Heart right ventricle (tissue), 16 donors: ENCODE measurements at regions not wholly inside any gene's neighbourhood (a gene's known extent, or its start where the extent isn't known, plus 50 kb on each side); places are given as distances from the start of the nearest gene placed in this dataset.

Experiments used
- ATAC-seq, 8 donors: fragments of 200-7000 bp; cut with Tn5 transposase; one replicate each; pipeline ENCODE4 v1.9.1; 2020; ENCODE audit warnings: mild to moderate bottlenecking in 8 of 8, moderate library complexity in 8 of 8, moderate number of reproducible peaks in 1 of 8
- DNase-seq, 2 donors: peaks; one replicate each; pipeline ENCODE4 v3.0.0-alpha.2; 2020
- H3K27ac ChIP-seq, 10 donors: fragments of 200-600 bp; sonication (generic) in 2 of 10; one replicate each; pipeline versions ENCODE4 v1.5.0 to v1.8.0; 2020 to 2022; ENCODE audit warnings: mild to moderate bottlenecking in 3 of 10
- H3K27me3 ChIP-seq, 7 donors: fragments of 200-600 bp; one replicate each; pipeline ENCODE4 v1.8.0; 2021 to 2022; ENCODE audit warnings: mild to moderate bottlenecking in 2 of 7
- H3K36me3 ChIP-seq, 9 donors: fragments of 200-600 bp; sonication (generic) in 1 of 9; one replicate each; pipeline versions ENCODE4 v1.5.0 to v1.8.0; 2020 to 2022; ENCODE audit warnings: mild to moderate bottlenecking in 2 of 9
- H3K4me1 ChIP-seq, 9 donors: fragments of 200-600 bp; sonication (generic) in 1 of 9; one replicate each; pipeline versions ENCODE4 v1.5.0 to v1.8.0; 2020 to 2022; ENCODE audit warnings: mild to moderate bottlenecking in 4 of 9
- H3K4me3 ChIP-seq, 10 donors: fragments of 200-600 bp; sonication (generic) in 2 of 10; one replicate each; pipeline versions ENCODE4 v1.5.0 to v1.8.0; 2020 to 2022; ENCODE audit warnings: mild to moderate bottlenecking in 7 of 10, moderate library complexity in 2 of 10
- H3K9me3 ChIP-seq, 11 donors: fragments of 200-600 bp in 10 of 11; sonication (generic) in 2 of 11; one replicate each; pipeline versions ENCODE4 v1.5.0 to v1.8.0; 2013 to 2022; ENCODE audit warnings: mild to moderate bottlenecking in 2 of 11, control low read depth in 1 of 11, moderate library complexity in 1 of 11
- CTCF ChIP-seq, 9 donors: fragments of 200-600 bp; sonication (generic) in 2 of 9; IDR thresholded peaks; one replicate each; pipeline versions ENCODE4 v1.5.0 to v1.8.0; 2021 to 2022; ENCODE audit warnings: antibody characterized with exemption in 9 of 9, mild to moderate bottlenecking in 5 of 9, moderate library complexity in 1 of 9
- WGBS, 2 donors: extraction: QIAGEN DNeasy Blood & Tissue Kit; methylation state at CpG; one replicate each; pipeline ENCODE4 v1.1.7; 2013; ENCODE audit warnings: inconsistent platforms in 1 of 2; 5-methylcytosine and 5-hydroxymethylcytosine counted together
- intact Hi-C, 10 donors: fragments of 100-400 bp; cut with DNase I; formaldehyde crosslinking; loops; one replicate each; pipeline versions ENCODE4 v1.11.1 to v1.14.2; 2022
- donor health status: Arrhythmogenic right ventricular cardiomyopathy.
- donor health status: ischemic (EF 13 %, LVEDD 7.1; RV severe dilation, severe dysfunction).
- donor health status: healthy with polysubstance abuse.
- donor health status: DM: no; HTN: yes; CAD: no.
- donor health status: DM: no; HTN: no; CAD: no.
- donor health status: ischemic (EF 25% LVEDD 6.9; RV normal size, moderate dysfunction).
- donor health status: ischemic (EF 25% LVEDD 5.7; RV mildly dilated, moderate dysfunction).
- donor health status: healthy.
- donor health status: DM: yes; HTN: yes; CAD: no.
- donor health status: Ischemic cardiomyopathy.
- donor health status: ischemic (EF 35%, LVEDD 5.7; RV mildly dilated, moderate dysfunction).
- donor health status: nonischemic (EF 11% LVEDD 7.7; RV severe dilation, severe dysfunction).
- donor health status: DM: yes; HTN: yes; CAD: no.
- donor health status: PGD.
- donor health status: ischemic (EF 29% LVEDD 5.4; RV normal size, mild dysfunction).
- donor health status: nonischemic (EF 23%, LVEDD 6.1; RV moderate dilation, normal function).

GRCh38 chr7:83306502-83306901, 143.8 kb upstream of the PCLO start:
- 0% methylated on average over 1 of the region's 1 CpG for WGBS, 2 donors
- H3K4me3 ChIP-seq: no peak overlapping the region
- no peaks in the 10 kb centered on the region for H3K4me1 ChIP-seq
- H3K9me3 ChIP-seq: no peaks in the 10 kb centered on the region
- H3K36me3 ChIP-seq: no peaks in the 10 kb centered on the region
- no peak for DNase-seq
- no peak for ATAC-seq
- TF ChIP-seq CTCF (IDR thresholded peaks at IDR 0.05): no peak
- intact Hi-C loops: no loop called here
- no peak overlapping the region for H3K27ac ChIP-seq
- H3K27me3 ChIP-seq: no peaks in the 10 kb centered on the region

GRCh38 chr7:83305027-83305426, 142.3 kb upstream of the PCLO start:
- no peaks in the 10 kb centered on the region for H3K4me1 ChIP-seq
- intact Hi-C loops: no loop called here
- H3K27me3 ChIP-seq: no peaks in the 10 kb centered on the region
- H3K4me3 ChIP-seq: no peak overlapping the region
- no peaks in the 10 kb centered on the region for H3K36me3 ChIP-seq
- no peak for TF ChIP-seq CTCF (IDR thresholded peaks at IDR 0.05)
- no peak for DNase-seq
- ATAC-seq: no peak
- 94 to 96% methylated on average over 5 of the region's 5 CpGs for WGBS, 2 donors
- no peak overlapping the region for H3K27ac ChIP-seq
- no peaks in the 10 kb centered on the region for H3K9me3 ChIP-seq

GRCh38 chr7:83301416-83301815, 138.7 kb upstream of the PCLO start:
- DNase-seq (no peak), ATAC-seq (no peak)
- Histone ChIP-seq H3K4me1 (no peaks in the 10 kb centered on the region), H3K27ac (no peak overlapping the region), H3K36me3 (no peaks in the 10 kb centered on the region), H3K27me3 (no peaks in the 10 kb centered on the region), H3K9me3 (no peaks in the 10 kb centered on the region), H3K4me3 (no peak overlapping the region)
- TF ChIP-seq CTCF (IDR thresholded peaks at IDR 0.05): no peak
- WGBS, 2 donors: 64 to 75% methylated on average over 1 of the region's 1 CpG
- intact Hi-C loops: no loop called here

GRCh38 chr7:83290211-83290610, 127.5 kb upstream of the PCLO start:
- no peak overlapping the region for H3K27ac ChIP-seq
- ATAC-seq (no peak), DNase-seq (no peak)
- no peak overlapping the region for H3K4me3 ChIP-seq
- H3K27me3 ChIP-seq: no peaks in the 10 kb centered on the region
- intact Hi-C loops: no loop called here
- no peaks in the 10 kb centered on the region for H3K36me3 ChIP-seq
- WGBS, 2 donors: 89 to 93% methylated on average over 4 of the region's 4 CpGs
- no peak for TF ChIP-seq CTCF (IDR thresholded peaks at IDR 0.05)
- H3K4me1 ChIP-seq: no peaks in the 10 kb centered on the region
- H3K9me3 ChIP-seq: no peaks in the 10 kb centered on the region
